ENCODE measurements at regions not wholly inside any gene's neighbourhood (a gene's known extent, or its start where the extent isn't known, plus 50 kb on each side); places are given as distances from the start of the nearest gene placed in this dataset.
"Not testable (repeated sequence)": the region's sequence is repeated elsewhere in the genome, so short reads cannot be mapped to it uniquely, and the experiment has no call there.

GRCh38 chr15:38961931-38962330, 397.3 kb upstream of the RASGRP1 start:
- DNase-seq (ENCODE audit: low spot score) = peak; percentile 24

- peak; percentile 10 for DNase-seq (ENCODE audit: low spot score)
Observed at GRCh38 chr15:38972831-38973230, 408.2 kb upstream of the RASGRP1 start.

- DNase-seq (ENCODE audit: low spot score) = no peak
Observed at GRCh38 chr15:38975282-38975990, 410.8 kb upstream of the RASGRP1 start.

- peak; percentile 38 for DNase-seq (ENCODE audit: low spot score)
Observed at GRCh38 chr15:38991126-38991525, 426.5 kb upstream of the RASGRP1 start.

GRCh38 chr15:38991701-38992100, 427.1 kb upstream of the RASGRP1 start:
- peak; percentile 36 for DNase-seq (ENCODE audit: low spot score)

- no peak for DNase-seq (ENCODE audit: low spot score)
Observed at GRCh38 chr15:38992506-38992905, 427.9 kb upstream of the RASGRP1 start.

GRCh38 chr15:38992930-38993329, 428.3 kb upstream of the RASGRP1 start:
- DNase-seq (ENCODE audit: low spot score) = no peak

GRCh38 chr15:38994310-38994709, 429.7 kb upstream of the RASGRP1 start:
- DNase-seq (ENCODE audit: low spot score) = no peak

- DNase-seq (ENCODE audit: low spot score) = peak; percentile 76
Observed at GRCh38 chr15:38996111-38996631, 431.6 kb upstream of the RASGRP1 start.

- DNase-seq (ENCODE audit: low spot score) = no peak
Observed at GRCh38 chr15:38997841-38998240, 433.2 kb upstream of the RASGRP1 start.

- no peak for DNase-seq (ENCODE audit: low spot score)
Observed at GRCh38 chr15:39000008-39000734, 435.6 kb upstream of the RASGRP1 start.

- DNase-seq (ENCODE audit: low spot score) = no peak
Observed at GRCh38 chr15:39009740-39010139, 445.1 kb upstream of the RASGRP1 start.

GRCh38 chr15:39011066-39011465, 446.5 kb upstream of the RASGRP1 start:
- DNase-seq (ENCODE audit: low spot score) = not testable (repeated sequence)

GRCh38 chr15:39013262-39013661, 448.6 kb upstream of the RASGRP1 start:
- no peak for DNase-seq (ENCODE audit: low spot score)

- no peak for DNase-seq (ENCODE audit: low spot score)
Observed at GRCh38 chr15:39014682-39015081, 450.1 kb upstream of the RASGRP1 start.

GRCh38 chr15:39016706-39017105, 452.1 kb upstream of the RASGRP1 start:
- no peak for DNase-seq (ENCODE audit: low spot score)

- no peak for DNase-seq (ENCODE audit: low spot score)
Observed at GRCh38 chr15:39018966-39019365, 454.4 kb upstream of the RASGRP1 start.

GRCh38 chr15:39021341-39021740, 456.7 kb upstream of the RASGRP1 start:
- DNase-seq (ENCODE audit: low spot score) = no peak

- no peak for DNase-seq (ENCODE audit: low spot score)
Observed at GRCh38 chr15:39022532-39023305, 458.1 kb upstream of the RASGRP1 start.

- peak; percentile 52 for DNase-seq (ENCODE audit: low spot score)
Observed at GRCh38 chr15:39025321-39025720, 460.7 kb upstream of the RASGRP1 start.

GRCh38 chr15:39025881-39026280, 461.3 kb upstream of the RASGRP1 start:
- no peak for DNase-seq (ENCODE audit: low spot score)

GRCh38 chr15:39028069-39028468, 463.5 kb upstream of the RASGRP1 start:
- DNase-seq (ENCODE audit: low spot score) = peak; percentile 56

GRCh38 chr15:39029741-39030140, 465.1 kb upstream of the RASGRP1 start:
- no peak for DNase-seq (ENCODE audit: low spot score)
